ENCODE measurements at regions not wholly inside any gene's neighbourhood (a gene's known extent, or its start where the extent isn't known, plus 50 kb on each side); places are given as distances from the start of the nearest gene placed in this dataset.

DNA sequence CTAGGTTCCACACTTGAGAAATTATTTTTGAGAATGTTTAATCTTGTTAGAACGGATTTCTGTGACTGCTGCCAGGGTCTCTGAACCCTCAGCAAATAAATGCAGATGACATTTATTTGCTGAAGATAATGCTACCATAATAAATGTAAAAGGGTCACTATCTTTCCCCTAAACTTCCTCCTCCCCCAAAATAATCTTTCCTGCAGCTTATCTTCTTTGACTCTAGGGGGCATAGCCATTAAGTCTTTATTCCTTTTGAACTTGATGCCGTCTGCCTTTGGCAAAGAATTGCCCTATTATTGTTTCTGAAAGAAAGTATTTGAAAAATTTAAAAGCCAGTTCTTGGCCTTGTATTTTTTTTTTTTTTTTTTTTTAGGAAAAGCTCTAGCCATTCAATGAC, 63.6 kb upstream of the ACSL3 start:
- no peaks in the 10 kb centered on the region for H3K36me3 ChIP-seq (ENCODE audit: control insufficient read depth in 2 of 2, extremely low read depth in 1 of 2, insufficient read depth in 2 of 2, low read length in 2 of 2)
- POLR2A ChIA-PET, result interaction anchor here (0.7 kb wide), 3 partner anchors 60 to 97 kb away, joined by 4 to 10 read pairs (median 9); no protein-coding TSS in a partner anchor
- H3K27me3 ChIP-seq (ENCODE audit: control insufficient read depth in 2 of 2, insufficient read depth in 2 of 2, low read length in 2 of 2), result peaks cover 0 to 2% of the 10 kb centered on the region in 2 experiments
- dilution Hi-C loops (cut with MboI; ENCODE audit: extremely low pct_ligation_motif_present, low sequenced_read_pairs), result no loop called here
- H2AFZ ChIP-seq (ENCODE audit: low read depth, low read length), result no peak overlapping the region
- no peak overlapping the region for H3K4me2 ChIP-seq (ENCODE audit: insufficient read depth, low read length)
- FAIRE-seq (peak; percentile 40), DNase-seq (ENCODE audit: low read depth, low spot score) (peak; percentile 48)
- CTCF ChIA-PET, result interaction anchor here (0.6 to 2.9 kb wide), 35 partner anchors 9 to 1107 kb away, joined by 3 to 35 read pairs (median 5); partner anchors contain the start of gene ACSL3
- peaks cover 2% of the 10 kb centered on the region for H3K4me1 ChIP-seq (ENCODE audit: control insufficient read depth, extremely low read depth, insufficient read depth, low read length)
- H3K9me1 ChIP-seq (replicated peaks; ENCODE audit: control insufficient read depth, extremely low read depth, insufficient read depth, low read length), result no peaks in the 10 kb centered on the region
- no peaks in the 10 kb centered on the region for H3K79me2 ChIP-seq (ENCODE audit: control insufficient read depth, insufficient read depth, low read length)
- no TSS peak for BruUV-seq (replicated peaks)
- TF ChIP-seq MYC (IDR thresholded peaks at IDR 0.05; ENCODE audit: low read depth, low read length), result no peak
- TF ChIP-seq, protein P1, sequence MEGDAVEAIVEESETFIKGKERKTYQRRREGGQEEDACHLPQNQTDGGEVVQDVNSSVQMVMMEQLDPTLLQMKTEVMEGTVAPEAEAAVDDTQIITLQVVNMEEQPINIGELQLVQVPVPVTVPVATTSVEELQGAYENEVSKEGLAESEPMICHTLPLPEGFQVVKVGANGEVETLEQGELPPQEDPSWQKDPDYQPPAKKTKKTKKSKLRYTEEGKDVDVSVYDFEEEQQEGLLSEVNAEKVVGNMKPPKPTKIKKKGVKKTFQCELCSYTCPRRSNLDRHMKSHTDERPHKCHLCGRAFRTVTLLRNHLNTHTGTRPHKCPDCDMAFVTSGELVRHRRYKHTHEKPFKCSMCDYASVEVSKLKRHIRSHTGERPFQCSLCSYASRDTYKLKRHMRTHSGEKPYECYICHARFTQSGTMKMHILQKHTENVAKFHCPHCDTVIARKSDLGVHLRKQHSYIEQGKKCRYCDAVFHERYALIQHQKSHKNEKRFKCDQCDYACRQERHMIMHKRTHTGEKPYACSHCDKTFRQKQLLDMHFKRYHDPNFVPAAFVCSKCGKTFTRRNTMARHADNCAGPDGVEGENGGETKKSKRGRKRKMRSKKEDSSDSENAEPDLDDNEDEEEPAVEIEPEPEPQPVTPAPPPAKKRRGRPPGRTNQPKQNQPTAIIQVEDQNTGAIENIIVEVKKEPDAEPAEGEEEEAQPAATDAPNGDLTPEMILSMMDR (IDR thresholded peaks at IDR 0.05; ENCODE audit: extremely low read depth in 1 of 2, insufficient read depth in 1 of 2, low read depth in 1 of 2, low read length in 2 of 2), result peak; percentile 30 to 43
- H4K20me1 ChIP-seq (replicated peaks; ENCODE audit: control insufficient read depth, extremely low read depth, insufficient read depth, low read length), result no peaks in the 10 kb centered on the region
- H3K27ac ChIP-seq (ENCODE audit: insufficient read depth, low read depth, low read length), result no peak overlapping the region
- no peak overlapping the region for H3K4me3 ChIP-seq (replicated peaks in 1 of 3; ENCODE audit: insufficient read depth in 1 of 3, low read depth in 1 of 3, low read length in 3 of 3)
- intact Hi-C loops (cut with micrococcal nuclease), result loop anchor here (1.0 to 2.0 kb wide), 3 partner anchors 64 to 106 kb away; partner anchors contain the start of gene ACSL3
- no peaks in the 10 kb centered on the region for H3K9me3 ChIP-seq (replicated peaks; ENCODE audit: control insufficient read depth, insufficient read depth, low read length)
- H3K9ac ChIP-seq (replicated peaks; ENCODE audit: extremely low read depth, insufficient read depth, low read length), result no peak overlapping the region

DNA sequence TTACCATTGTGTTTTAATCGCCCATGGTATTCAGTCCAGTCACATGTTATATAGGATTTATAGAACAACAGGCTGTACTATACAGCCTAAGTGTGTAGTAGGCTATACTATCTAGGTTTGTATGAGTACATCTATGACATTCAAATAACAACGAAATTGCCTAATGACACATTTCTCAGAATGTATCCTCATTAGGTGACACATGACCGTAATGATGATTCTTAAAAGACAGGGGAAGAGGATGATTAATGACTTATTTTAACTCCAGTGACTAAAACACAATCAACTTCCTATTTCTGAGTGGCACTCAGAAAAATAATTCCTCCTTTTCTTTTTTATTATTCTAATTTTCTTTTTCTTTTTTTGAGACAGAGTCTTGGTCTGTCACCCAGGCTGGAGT, 63.0 kb upstream of the ACSL3 start:
- ChIA-PET CTCF (interaction anchor here (0.6 to 2.9 kb wide), 21 partner anchors 9 to 141 kb away, joined by 3 to 35 read pairs (median 7); partner anchors contain the start of gene ACSL3), POLR2A (interaction anchor here (0.7 kb wide), 1 partner anchor 59 kb away, joined by 10 read pairs; no protein-coding TSS in a partner anchor)
- H3K9ac ChIP-seq (replicated peaks; ENCODE audit: extremely low read depth, insufficient read depth, low read length), result no peak overlapping the region
- FAIRE-seq (no peak), DNase-seq (ENCODE audit: low read depth, low spot score) (no peak)
- H3K27me3 ChIP-seq (ENCODE audit: control insufficient read depth in 2 of 2, insufficient read depth in 2 of 2, low read length in 2 of 2), result peaks cover 0 to 2% of the 10 kb centered on the region in 2 experiments
- no peak overlapping the region for H3K4me3 ChIP-seq (replicated peaks in 1 of 3; ENCODE audit: insufficient read depth in 1 of 3, low read depth in 1 of 3, low read length in 3 of 3)
- no peaks in the 10 kb centered on the region for H3K36me3 ChIP-seq (ENCODE audit: control insufficient read depth in 2 of 2, extremely low read depth in 1 of 2, insufficient read depth in 2 of 2, low read length in 2 of 2)
- H2AFZ ChIP-seq (ENCODE audit: low read depth, low read length), result no peak overlapping the region
- H3K4me2 ChIP-seq (ENCODE audit: insufficient read depth, low read length), result no peak overlapping the region
- H3K27ac ChIP-seq (ENCODE audit: insufficient read depth, low read depth, low read length), result no peak overlapping the region
- TF ChIP-seq JUN (IDR thresholded peaks at IDR 0.05; ENCODE audit: borderline replicate concordance, insufficient read depth, insufficient read length, low read depth), result no peak
- TF ChIP-seq EZH2 (IDR thresholded peaks at IDR 0.05; ENCODE audit: borderline replicate concordance, low read depth, low read length, severe bottlenecking), result no peak
- no peak for TF ChIP-seq MYC (IDR thresholded peaks at IDR 0.05; ENCODE audit: low read depth, low read length)
- TF ChIP-seq, protein P2, sequence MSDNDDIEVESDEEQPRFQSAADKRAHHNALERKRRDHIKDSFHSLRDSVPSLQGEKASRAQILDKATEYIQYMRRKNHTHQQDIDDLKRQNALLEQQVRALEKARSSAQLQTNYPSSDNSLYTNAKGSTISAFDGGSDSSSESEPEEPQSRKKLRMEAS (IDR thresholded peaks at IDR 0.05; ENCODE audit: insufficient read depth, insufficient read length), result no peak
- TF ChIP-seq POLR2AphosphoS5 (IDR thresholded peaks at IDR 0.05; ENCODE audit: insufficient read depth, low read depth, low read length), result no peak
- TF ChIP-seq FOS (IDR thresholded peaks at IDR 0.05; ENCODE audit: borderline replicate concordance, insufficient read depth, low read length), result no peak
- TF ChIP-seq, protein P1 (IDR thresholded peaks at IDR 0.05; ENCODE audit: extremely low read depth in 1 of 2, insufficient read depth in 1 of 2, low read depth in 1 of 2, low read length in 2 of 2), result no peak
- no peak for TF ChIP-seq POLR2A (IDR thresholded peaks at IDR 0.05; ENCODE audit: low read depth, low read length)
- TF ChIP-seq GATA2 (IDR thresholded peaks at IDR 0.05; ENCODE audit: insufficient read depth, insufficient read length, low read depth, low read length), result no peak
- H3K79me2 ChIP-seq (ENCODE audit: control insufficient read depth, insufficient read depth, low read length), result no peaks in the 10 kb centered on the region
- no peaks in the 10 kb centered on the region for H3K4me1 ChIP-seq (ENCODE audit: control insufficient read depth, extremely low read depth, insufficient read depth, low read length)
- H3K9me1 ChIP-seq (replicated peaks; ENCODE audit: control insufficient read depth, extremely low read depth, insufficient read depth, low read length), result no peaks in the 10 kb centered on the region
- no peaks in the 10 kb centered on the region for H3K9me3 ChIP-seq (replicated peaks; ENCODE audit: control insufficient read depth, insufficient read depth, low read length)
- dilution Hi-C loops (cut with MboI; ENCODE audit: extremely low pct_ligation_motif_present, low sequenced_read_pairs), result no loop called here
- intact Hi-C loops (cut with micrococcal nuclease), result loop anchor here (1.0 to 2.0 kb wide), 3 partner anchors 63 to 105 kb away; partner anchors contain the start of gene ACSL3
- BruUV-seq (replicated peaks), result no TSS peak
- H4K20me1 ChIP-seq (replicated peaks; ENCODE audit: control insufficient read depth, extremely low read depth, insufficient read depth, low read length), result no peaks in the 10 kb centered on the region

Data from endothelial cell of umbilical vein (primary cell).